Loucy (cell line): ENCODE measurements at regions not wholly inside any gene's neighbourhood (a gene's known extent, or its start where the extent isn't known, plus 50 kb on each side); places are given as distances from the start of the nearest gene placed in this dataset.

Source experiments
- EZH2phosphoT487 ChIP-seq: fragments of 200-600 bp; IDR thresholded peaks from 2 replicates; pipeline ENCODE4 v1.6.1; 2018; ENCODE audit warnings: antibody characterized with exemption, mild to moderate bottlenecking, moderate library complexity, borderline replicate concordance
- TF ChIP-seq, protein P1 (sequence below): fragments of 200-600 bp; sonication (generic); conservative IDR thresholded peaks from 2 replicates; pipeline ENCODE4 v1.5.1; 2014; ENCODE audit warnings: mild to moderate bottlenecking, antibody characterized with exemption, low read length

DNA sequence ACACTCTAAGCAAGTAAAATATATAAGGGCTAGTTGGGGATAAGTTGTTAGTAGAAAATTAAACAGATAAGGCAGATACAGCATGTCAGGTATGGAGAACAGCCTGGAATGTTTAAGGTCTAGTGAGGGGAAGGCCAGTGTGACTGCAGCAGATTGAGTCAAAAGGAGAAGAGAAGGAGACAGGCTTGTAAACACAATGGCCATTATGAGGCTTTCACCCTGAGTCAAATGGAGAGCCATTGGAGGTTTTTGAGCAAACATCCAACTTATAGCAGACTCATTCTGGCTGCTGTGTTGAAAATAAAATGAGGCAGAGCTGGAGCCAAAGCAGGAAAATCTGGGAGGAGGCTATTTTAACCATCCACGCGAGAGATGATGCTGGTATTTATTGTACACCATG lies 142.0 kb downstream of the DUSP6 start:
- TF ChIP-seq, protein P1, sequence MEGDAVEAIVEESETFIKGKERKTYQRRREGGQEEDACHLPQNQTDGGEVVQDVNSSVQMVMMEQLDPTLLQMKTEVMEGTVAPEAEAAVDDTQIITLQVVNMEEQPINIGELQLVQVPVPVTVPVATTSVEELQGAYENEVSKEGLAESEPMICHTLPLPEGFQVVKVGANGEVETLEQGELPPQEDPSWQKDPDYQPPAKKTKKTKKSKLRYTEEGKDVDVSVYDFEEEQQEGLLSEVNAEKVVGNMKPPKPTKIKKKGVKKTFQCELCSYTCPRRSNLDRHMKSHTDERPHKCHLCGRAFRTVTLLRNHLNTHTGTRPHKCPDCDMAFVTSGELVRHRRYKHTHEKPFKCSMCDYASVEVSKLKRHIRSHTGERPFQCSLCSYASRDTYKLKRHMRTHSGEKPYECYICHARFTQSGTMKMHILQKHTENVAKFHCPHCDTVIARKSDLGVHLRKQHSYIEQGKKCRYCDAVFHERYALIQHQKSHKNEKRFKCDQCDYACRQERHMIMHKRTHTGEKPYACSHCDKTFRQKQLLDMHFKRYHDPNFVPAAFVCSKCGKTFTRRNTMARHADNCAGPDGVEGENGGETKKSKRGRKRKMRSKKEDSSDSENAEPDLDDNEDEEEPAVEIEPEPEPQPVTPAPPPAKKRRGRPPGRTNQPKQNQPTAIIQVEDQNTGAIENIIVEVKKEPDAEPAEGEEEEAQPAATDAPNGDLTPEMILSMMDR = no peak
- TF ChIP-seq EZH2phosphoT487 = no peak
